Nephron progenitor cell (in vitro differentiated cells): ENCODE measurements at regions not wholly inside any gene's neighbourhood (a gene's known extent, or its start where the extent isn't known, plus 50 kb on each side); places are given as distances from the start of the nearest gene placed in this dataset.
A peak's percentile ranks its signal among the peaks of the same experiment; 100 is the strongest.

ENCODE experiments used
- DNase-seq: peaks from one replicate; pipeline ENCODE4 v3.0.0; 2021
- H3K27ac Mint-ChIP-seq: 2 replicates; pipeline ENCODE4 v1.8.0; 2021; ENCODE audit warnings: mild to moderate bottlenecking, moderate library complexity, mixed read lengths
- H3K27me3 Mint-ChIP-seq: 2 replicates; pipeline ENCODE4 v1.8.0; 2021; ENCODE audit warnings: mild to moderate bottlenecking, low read depth, mixed read lengths; ENCODE audit not compliant: poor library complexity
- H3K36me3 Mint-ChIP-seq: 2 replicates; pipeline ENCODE4 v1.8.0; 2021; ENCODE audit warnings: low read depth, mixed read lengths
- H3K4me1 Mint-ChIP-seq: 2 replicates; pipeline ENCODE4 v1.8.0; 2021; ENCODE audit warnings: mixed read lengths
- H3K4me3 Mint-ChIP-seq: 2 replicates; pipeline ENCODE4 v1.8.0; 2021; ENCODE audit warnings: mild to moderate bottlenecking, moderate library complexity, mixed read lengths
- H3K9me3 Mint-ChIP-seq: 2 replicates; pipeline ENCODE4 v1.8.0; 2021; ENCODE audit warnings: mild to moderate bottlenecking, moderate library complexity, mixed read lengths
- CTCF ChIP-seq: fragments of 200-600 bp; sonication (generic); IDR thresholded peaks from 2 replicates; pipeline ENCODE4 v1.5.0; 2021; ENCODE audit warnings: antibody characterized with exemption

GRCh38 chrX:130523460-130524394 is 121.9 kb downstream of the RBMX2 start:
- TF ChIP-seq CTCF, result no peak
- Mint-ChIP-seq H3K4me1 (peaks cover 5% of the 10 kb centered on the region), H3K4me3 (peak overlapping the region; percentile 80), H3K36me3 (no peaks in the 10 kb centered on the region), H3K27ac (no peak overlapping the region), H3K27me3 (peaks cover 11% of the 10 kb centered on the region), H3K9me3 (peaks cover 24% of the 10 kb centered on the region)
- peak; percentile 62 for DNase-seq

GRCh38 chrX:130524476-130525194 is 122.8 kb downstream of the RBMX2 start:
- peaks cover 11% of the 10 kb centered on the region for H3K27me3 Mint-ChIP-seq
- peak overlapping the region; percentile 37 for H3K27ac Mint-ChIP-seq
- H3K9me3 Mint-ChIP-seq, result peaks cover 24% of the 10 kb centered on the region
- peak overlapping the region; percentile 80 for H3K4me3 Mint-ChIP-seq
- DNase-seq, result no peak
- H3K4me1 Mint-ChIP-seq, result peaks cover 5% of the 10 kb centered on the region
- no peak for TF ChIP-seq CTCF
- no peaks in the 10 kb centered on the region for H3K36me3 Mint-ChIP-seq

DNA sequence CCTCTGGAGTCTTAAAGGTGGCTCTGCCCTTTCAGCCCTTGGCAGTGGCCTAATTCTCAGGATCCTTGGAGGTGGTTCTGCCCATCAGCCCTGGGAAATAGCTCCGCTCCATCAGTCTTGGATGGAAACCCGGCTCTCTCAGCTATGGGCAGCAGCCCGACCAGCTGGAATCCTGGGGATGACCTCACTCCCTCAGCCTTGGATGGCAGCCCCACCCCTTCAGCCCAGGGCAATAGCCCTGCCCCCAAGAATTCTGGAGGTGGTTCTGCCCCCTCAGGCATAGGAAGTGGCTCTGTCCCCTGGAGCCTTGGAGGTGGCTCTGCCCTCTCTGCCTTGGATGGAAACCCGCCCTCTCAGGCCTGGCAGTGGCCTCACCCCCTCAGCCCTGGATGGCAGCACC is 127.7 kb downstream of the RBMX2 start:
- H3K4me3 Mint-ChIP-seq, result no peak overlapping the region
- peaks cover 11% of the 10 kb centered on the region for H3K36me3 Mint-ChIP-seq
- H3K9me3 Mint-ChIP-seq, result peaks cover 49% of the 10 kb centered on the region
- H3K27me3 Mint-ChIP-seq, result peaks cover 11% of the 10 kb centered on the region
- TF ChIP-seq CTCF, result no peak
- H3K4me1 Mint-ChIP-seq, result peaks cover 23% of the 10 kb centered on the region
- DNase-seq, result no peak
- H3K27ac Mint-ChIP-seq, result no peak overlapping the region

DNA sequence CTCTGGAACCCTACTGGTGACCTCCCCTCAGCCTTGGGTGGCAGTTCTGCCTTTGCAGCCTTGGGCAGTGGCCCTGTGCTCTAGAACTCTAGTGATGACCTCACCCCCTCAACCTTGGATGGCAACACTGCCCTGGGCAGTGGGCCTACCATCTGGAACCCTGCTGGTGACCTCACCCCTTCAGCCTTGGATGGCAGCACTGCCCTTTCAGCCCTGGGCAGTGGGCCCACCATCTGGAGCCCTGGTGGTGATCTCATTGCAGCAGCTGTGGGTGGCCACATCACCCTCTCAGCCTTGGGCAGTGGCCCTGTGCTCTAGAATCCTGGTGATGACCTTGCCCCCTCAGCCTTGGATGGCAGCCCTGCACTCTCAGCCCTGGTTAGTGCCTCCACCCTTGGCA is 129.3 kb downstream of the RBMX2 start:
- H3K4me1 Mint-ChIP-seq, result peaks cover 35% of the 10 kb centered on the region

DNA sequence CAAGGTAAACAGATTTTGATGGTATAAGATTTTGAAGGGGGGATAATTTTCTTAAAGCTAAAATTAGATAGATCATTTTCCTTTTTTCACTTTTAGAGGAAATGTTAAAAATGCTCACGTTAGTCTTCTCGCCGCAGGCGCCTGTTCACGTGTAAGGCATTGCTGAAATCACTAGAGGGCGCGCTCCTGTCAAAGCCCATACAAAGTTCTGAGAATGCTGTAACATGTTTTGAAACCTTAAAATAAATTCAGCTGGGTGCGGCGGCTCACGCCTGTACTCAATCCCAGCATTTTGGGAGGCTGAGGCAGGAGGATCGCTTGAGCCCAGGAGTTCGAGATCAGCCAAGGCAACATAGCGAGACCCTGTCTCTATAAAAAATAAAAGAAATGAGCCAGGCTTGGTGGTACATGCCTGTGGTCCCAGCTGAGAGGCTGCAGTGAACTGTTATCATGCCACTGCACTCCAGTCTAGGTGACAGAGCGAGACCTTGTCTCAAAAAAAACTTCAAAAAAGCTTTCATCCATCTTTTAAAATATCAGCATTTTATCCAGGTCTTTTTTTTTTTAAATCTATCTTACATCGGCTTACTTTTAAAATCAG is 138.0 kb downstream of the RBMX2 start:
- Mint-ChIP-seq H3K27ac (no peak overlapping the region), H3K36me3 (no peaks in the 10 kb centered on the region), H3K4me1 (peaks cover 46% of the 10 kb centered on the region), H3K4me3 (no peak overlapping the region), H3K9me3 (no peaks in the 10 kb centered on the region), H3K27me3 (no peaks in the 10 kb centered on the region)
- DNase-seq, result peak; percentile 61
- TF ChIP-seq CTCF, result peak; percentile 85

More for the DNA sequence above, 129.3 kb downstream of the RBMX2 start:
- no peak for DNase-seq
- peaks cover 42% of the 10 kb centered on the region for H3K9me3 Mint-ChIP-seq
- H3K27me3 Mint-ChIP-seq, result peaks cover 11% of the 10 kb centered on the region
- no peak overlapping the region for H3K4me3 Mint-ChIP-seq
- H3K36me3 Mint-ChIP-seq, result peaks cover 11% of the 10 kb centered on the region
- no peak for TF ChIP-seq CTCF
- H3K27ac Mint-ChIP-seq, result peak overlapping the region; percentile 36
